ENCODE measurements at regions not wholly inside any gene's neighbourhood (a gene's known extent, or its start where the extent isn't known, plus 50 kb on each side); places are given as distances from the start of the nearest gene placed in this dataset.

DNA sequence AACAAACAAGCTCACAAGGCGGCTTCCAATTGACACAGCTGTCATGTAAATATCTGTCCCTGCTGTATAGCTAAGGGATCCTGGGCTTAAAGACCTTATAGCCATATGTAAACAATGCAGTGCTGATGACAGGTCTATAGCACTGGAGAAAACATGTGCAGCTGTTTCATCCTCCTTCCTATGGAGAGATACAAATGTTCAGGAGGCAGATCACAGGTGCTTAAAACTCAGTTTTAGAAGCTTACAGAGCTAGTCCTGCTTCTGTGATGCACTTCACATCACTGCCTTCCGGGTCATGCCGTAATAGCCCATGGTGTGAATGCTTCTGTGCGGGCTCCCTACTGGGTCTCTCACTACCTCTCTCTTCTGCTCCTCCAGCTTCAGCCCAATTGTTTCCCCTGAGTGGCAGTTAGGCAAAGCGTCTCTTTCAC lies 262.4 kb upstream of the CHST9 start:
- no peak for DNase-seq (ENCODE audit: low read depth)
- H3K4me3 ChIP-seq (ENCODE audit: low read depth, low read length) = no peak overlapping the region

DNA sequence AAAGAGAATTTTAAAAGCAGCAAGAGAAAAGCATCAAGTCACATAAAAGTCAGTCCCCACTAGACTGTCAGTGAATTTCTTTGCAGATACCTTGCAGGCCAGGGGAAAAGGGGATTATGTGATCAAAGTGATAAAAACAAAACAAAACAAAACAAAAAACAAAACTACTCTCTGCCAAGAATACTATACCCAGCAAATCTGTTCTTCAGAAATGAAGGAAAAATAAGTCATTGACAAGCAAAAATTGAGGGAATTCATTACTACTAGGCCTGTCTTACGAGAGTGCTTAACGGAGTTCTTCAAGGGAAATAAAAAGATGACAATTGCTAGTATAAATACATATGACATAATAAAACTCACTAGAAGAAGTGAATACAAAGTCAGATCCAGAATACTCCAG lies 245.5 kb upstream of the CHST9 start:
- DNase-seq (ENCODE audit: low read depth) = no peak
- H3K4me3 ChIP-seq (ENCODE audit: low read depth, low read length) = no peak overlapping the region

DNA sequence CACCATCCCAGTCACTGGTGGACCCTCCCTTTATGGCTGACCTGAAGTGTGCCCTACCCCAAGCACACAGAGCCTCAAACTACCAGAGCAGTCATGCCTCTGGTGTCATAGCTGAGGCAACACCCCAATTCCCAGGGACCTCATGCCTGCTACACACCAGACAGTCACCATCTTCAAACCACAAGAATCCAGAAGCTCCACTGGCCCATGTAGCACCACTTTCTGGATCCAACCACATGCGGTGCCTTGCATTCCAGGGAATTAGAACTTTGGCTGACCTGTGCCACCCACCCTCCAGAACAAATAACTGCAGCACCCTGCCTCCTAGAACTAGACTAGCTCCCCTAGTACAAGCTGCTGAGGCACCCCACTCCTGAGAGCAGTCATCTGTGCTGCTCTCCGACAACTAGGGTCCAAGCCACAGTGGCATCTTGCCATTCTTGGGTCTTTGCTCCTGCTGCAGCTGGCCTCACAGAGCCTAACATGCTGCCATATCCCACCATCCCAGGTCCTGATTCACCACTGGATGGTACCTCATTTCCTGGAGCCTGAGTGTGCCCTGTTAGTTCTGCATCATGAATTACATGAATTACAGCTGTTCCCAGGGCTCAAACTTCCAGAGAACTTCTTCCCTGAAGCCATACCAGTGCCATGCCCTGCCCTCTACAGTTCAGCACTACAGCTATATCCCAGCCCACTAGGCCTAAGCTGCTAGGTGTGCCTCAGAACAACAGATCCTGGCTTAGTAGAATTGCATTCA lies 243.8 kb upstream of the CHST9 start:
- no peak overlapping the region for H3K4me3 ChIP-seq (ENCODE audit: low read depth, low read length)
- no peak for DNase-seq (ENCODE audit: low read depth)

DNA sequence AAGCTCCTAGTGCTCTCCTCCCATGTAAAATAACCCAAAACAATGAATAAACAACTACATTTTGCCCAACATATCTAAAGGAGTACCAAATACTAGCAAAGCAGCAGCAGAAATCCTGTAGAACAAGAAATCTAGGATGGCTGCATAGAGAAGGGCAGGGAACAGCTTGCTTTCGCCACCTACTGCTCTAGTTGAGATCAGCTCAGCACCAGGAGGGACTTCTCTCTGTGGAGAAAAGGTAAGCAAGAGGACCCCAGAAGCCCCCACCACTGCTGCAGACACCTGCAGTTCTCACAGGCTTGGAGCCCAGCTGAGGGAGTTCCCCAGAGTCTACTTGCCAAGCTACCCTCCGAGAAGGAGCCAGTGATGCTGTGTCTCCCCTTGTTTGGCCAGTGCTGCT lies 243.0 kb upstream of the CHST9 start:
- H3K4me3 ChIP-seq (ENCODE audit: low read depth, low read length) = no peak overlapping the region
- no peak for DNase-seq (ENCODE audit: low read depth)

DNA sequence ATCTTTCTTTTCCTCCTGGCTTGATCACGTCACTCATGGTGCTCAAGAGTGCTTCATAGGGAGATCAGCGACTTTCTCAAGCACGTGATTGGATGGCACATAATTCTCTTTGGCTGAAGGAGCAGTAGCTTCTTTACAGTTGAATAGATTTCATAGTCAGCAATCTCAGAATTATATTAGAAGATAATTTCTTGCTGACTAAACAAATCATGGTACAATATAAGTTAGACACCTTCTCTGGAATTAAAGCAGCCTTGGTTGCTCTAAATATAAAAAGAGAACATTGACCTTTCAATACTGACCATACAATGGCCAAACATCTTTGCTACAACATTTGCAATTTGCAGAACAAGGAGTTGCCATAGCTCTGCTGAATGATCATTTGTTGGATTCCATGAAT lies 238.5 kb upstream of the CHST9 start:
- no peak for DNase-seq (ENCODE audit: low read depth)
- no peak overlapping the region for H3K4me3 ChIP-seq (ENCODE audit: low read depth, low read length)

DNA sequence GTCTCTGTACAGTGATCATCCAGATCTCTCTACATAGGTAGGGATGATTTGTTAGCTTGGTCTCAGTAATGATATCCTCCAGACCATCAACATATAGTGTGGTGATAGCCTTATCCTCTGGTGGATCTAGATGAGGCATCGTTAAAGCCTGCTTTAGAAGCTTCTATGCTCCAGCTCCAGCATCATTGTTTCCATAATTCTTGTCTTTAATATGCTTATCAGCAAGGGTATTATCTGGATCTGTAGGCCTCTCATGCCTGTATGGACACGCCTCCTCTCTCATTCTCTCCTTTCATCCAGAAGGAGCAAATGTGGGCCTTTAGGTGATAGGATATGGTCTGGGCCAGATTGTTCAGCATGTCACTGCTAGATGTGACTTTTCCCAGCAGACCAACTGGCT lies 234.5 kb upstream of the CHST9 start:
- DNase-seq (ENCODE audit: low read depth) = no peak
- no peak overlapping the region for H3K4me3 ChIP-seq (ENCODE audit: low read depth, low read length)

DNA sequence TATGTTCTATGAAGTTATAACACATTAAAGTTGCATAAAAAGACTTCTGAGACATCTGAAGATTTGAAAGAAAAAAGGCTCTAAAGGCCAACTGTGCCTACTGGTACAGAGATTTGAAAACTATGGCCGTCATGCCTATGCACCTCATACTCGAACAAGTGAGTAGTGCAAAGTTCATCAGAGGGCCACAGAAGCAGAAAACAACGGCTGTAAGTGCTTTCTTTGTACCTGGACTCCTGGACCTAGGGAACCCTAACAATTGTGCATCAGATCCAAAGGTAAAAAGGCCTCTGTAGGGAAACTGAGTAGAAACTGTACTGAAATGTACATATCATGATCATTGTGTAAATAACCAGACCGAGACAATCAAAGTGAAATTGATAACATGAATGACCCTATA lies 230.4 kb upstream of the CHST9 start:
- DNase-seq (ENCODE audit: low read depth) = no peak

DNA sequence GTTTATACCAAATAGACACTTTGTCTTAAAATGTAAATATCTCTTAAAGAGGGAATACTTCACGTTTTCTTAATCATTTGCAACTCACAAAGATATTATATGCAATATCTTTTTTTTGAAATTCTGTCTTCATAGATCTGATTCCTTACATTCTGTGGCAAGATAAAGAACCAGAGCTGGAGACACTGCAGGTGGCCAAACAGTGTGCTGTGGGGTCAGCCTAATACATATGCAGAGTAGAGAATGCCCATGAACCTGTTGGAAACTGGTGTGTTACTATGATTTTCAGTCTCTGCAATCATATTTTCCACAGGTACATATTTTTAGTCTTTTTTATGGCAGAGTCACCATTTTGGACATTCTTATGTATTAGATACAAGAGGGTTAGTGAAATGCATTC lies 229.6 kb upstream of the CHST9 start:
- H3K4me3 ChIP-seq (ENCODE audit: low read depth, low read length) = no peak overlapping the region
- no peak for DNase-seq (ENCODE audit: low read depth)

More for the DNA sequence above, 230.4 kb upstream of the CHST9 start:
- no peak overlapping the region for H3K4me3 ChIP-seq (ENCODE audit: low read depth, low read length)

DNA sequence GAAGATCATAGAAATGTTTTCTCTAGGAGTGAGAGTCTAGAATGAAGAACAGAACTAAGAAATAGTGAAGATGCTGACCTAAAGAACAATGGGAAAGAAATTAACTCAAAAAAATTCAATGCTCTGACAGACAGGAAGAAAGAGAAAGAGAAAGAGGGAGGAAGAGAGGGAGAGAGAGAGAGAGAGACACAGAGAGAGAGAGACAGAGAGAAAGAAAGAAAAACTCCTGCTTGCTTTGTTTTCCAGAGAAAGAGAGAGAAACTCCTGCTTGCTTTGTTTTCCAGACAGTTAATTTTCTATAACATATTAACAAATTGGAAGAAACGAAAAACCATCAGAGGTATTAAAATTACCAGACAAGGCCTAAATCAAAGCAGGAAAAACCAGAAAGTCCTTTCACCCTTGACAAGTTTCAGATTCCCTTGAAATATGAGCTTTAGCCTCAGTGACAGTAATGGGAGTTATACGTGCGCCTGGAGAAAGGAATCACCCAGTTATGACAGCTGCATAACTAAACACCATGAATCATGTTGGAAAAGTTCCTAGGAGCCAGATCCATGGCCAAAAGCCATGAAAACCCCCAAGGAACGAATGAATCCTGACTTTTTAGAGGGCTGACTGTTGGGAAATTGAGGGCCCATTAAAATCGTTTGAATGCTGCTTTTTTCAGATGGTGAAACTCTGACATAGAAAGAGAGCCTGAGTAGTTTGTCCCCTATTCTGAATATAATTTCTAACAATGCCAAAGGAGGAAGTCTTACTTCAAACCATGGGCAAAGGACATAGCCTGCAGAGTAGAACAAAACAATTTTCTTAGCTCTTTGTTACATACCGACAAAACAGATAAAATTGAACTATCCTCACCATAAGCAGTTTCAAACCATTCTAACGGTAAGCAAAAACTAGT lies 228.6 kb upstream of the CHST9 start:
- H3K4me3 ChIP-seq (ENCODE audit: low read depth, low read length) = no peak overlapping the region
- peak; percentile 90 for DNase-seq (ENCODE audit: low read depth)

DNA sequence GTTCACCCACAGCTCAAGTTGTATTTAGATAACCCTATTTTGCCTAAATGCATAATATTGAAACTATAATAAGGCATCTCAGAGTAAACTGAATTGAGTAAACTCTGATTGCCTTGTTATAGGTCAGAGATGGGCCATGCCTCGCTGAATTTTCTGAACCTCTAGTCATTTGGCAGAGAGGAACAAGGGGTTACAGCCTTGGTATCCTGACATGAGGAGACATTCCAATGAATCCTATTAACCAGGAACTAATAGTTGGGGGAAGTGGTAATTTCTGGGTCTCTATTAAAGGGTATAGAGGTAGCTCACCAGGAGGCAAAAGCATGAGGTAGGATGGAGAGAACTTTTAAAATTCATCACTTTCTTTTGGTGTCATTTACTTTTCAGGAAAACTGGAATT lies 227.4 kb upstream of the CHST9 start:
- H3K4me3 ChIP-seq (ENCODE audit: low read depth, low read length) = no peak overlapping the region
- DNase-seq (ENCODE audit: low read depth) = no peak

DNA sequence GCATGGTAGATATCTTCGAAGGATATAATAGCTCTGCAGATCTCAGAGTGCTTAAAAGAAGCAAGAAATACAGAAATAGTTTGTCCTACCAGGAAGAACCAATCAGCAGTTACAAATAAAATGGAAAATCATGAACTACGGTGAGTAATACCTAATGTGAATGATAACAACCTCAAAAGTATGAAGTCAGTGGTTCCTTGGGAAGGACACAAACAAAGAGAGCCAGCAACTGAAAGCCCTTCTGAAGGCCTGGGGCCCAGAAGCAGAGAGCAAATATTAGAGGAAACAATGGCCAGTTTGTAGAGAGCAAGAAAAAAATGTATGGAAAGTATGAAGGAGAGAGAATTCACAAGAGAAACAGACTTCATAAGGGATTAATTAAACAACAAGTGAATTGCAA lies 226.8 kb upstream of the CHST9 start:
- DNase-seq (ENCODE audit: low read depth) = no peak
- H3K4me3 ChIP-seq (ENCODE audit: low read depth, low read length) = no peak overlapping the region

DNA sequence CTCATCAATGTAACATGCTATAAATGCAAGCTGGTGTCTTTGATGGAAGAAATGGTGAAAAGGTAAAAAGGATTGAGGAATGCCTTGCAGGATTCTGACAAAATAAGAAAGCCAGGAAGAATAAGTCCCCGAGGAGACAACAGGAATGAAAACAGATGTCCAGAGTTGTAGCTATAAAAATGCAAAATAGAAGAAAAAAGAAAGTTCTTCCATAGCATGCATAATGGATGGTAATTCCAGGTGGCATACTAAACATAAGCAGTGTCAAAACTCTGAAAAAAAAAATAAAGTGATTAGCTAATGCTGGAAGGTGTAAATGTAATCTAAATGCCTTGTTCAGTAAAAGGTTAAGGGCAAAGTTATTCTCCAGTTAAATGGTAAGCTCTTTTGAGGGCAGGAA lies 225.9 kb upstream of the CHST9 start:
- H3K4me3 ChIP-seq (ENCODE audit: low read depth, low read length) = no peak overlapping the region
- DNase-seq (ENCODE audit: low read depth) = no peak

DNA sequence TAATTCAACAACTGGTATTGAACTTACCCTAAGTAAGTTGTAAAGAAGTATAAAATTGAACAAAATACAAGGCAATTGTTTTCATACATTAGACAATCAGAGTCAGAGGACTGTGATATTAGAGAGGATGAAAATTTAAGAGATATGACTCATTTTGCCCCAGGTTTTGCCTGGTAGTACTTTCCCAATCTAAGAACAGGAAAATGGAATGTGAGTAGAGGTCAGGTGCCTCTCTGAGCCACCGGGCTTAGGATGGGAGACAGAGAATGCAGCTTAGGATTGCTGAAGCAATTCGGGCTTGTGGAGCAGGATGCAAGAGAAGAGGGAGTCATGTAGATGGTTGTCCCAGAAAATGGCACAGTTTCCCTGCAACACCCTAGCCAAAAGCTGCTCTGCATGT lies 219.7 kb upstream of the CHST9 start:
- DNase-seq (ENCODE audit: low read depth) = no peak
- H3K4me3 ChIP-seq (ENCODE audit: low read depth, low read length) = no peak overlapping the region

DNA sequence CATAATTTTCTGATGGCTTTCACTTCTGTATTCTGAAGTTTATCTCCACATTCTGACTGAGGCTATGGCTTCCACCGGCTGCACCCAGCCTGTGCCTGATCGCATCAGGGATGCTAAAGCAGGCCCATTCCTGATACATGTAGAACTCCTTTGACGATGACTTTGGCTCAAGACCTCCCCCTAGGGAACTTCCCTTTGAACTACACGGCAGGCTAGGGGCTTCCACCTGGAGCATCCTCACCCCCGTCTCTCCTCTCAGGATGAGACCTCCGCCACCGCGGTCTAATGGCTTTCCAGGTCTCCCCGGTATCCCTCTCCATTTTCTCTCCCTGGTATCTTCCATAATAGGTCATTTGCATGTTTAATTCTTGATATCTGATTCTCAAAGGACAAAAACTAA lies 214.9 kb upstream of the CHST9 start:
- no peak for DNase-seq (ENCODE audit: low read depth)
- no peak overlapping the region for H3K4me3 ChIP-seq (ENCODE audit: low read depth, low read length)

DNA sequence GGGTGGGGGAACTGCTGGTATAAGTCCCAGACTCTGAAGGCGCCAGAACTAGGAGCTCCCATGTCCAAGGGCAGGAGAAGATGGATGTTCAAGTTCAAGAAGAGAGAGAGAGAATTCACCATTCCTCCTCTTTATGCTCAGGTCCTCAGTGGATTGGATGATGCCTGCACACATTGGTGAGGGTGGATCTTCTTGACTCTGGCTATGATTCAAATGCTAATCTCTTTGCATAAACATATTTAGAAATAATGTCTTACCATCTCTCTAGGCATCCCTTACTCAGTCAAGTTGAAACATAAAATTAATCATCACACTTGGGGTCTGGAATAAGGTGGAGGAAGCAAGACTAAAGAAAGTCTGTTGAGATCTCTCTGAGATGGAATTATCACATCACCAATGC lies 210.6 kb upstream of the CHST9 start:
- no peak overlapping the region for H3K4me3 ChIP-seq (ENCODE audit: low read depth, low read length)
- DNase-seq (ENCODE audit: low read depth) = no peak

DNA sequence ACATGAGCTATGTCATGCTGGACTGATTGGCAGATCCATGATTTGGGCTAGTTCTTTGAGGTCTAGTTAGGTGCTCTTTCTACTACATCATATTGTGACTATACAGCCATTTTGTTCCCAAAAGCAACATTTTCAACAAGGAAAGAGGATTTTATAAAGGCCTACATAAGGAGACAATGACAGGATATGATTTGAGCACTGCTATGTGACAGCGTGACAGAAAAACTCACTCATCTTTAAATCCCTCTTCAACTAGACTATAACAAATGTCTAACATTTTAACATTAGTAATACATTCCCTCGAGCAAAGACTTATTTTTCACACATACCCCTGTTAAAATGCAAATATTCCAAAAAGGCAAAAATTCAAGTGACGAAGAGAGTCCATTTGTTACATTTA lies 209.6 kb upstream of the CHST9 start:
- H3K4me3 ChIP-seq (ENCODE audit: low read depth, low read length) = no peak overlapping the region
- no peak for DNase-seq (ENCODE audit: low read depth)

DNA sequence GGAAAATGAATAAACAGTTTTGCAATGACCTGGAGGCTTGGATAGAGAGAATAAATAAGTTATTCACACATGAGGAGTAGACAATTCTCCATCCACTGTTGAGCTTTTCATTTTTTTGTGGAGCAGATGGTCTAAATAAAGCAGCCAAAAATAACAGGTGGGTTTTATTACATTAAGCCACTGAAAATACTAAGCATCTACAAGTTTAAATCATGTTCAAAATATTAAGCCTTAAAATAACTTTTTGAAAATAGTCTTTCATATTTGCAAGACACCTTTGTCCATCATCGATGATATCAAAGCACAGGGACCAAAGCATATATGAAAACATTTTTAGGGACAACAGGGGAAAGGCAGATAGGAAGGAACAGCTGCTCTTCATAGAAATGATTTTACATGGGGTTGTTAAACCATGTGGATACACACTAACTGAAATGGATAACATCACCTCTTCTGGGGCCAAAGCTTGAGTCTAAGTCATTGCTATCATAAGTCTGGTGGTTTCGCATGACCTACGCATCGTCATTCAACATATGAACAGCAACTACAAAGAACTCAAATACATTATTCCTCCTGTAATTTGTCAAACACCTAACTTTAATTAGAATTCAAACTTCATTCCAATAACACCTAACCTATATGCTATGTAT lies 197.6 kb upstream of the CHST9 start:
- no peak overlapping the region for H3K4me3 ChIP-seq (ENCODE audit: low read depth, low read length)
- DNase-seq (ENCODE audit: low read depth) = no peak

DNA sequence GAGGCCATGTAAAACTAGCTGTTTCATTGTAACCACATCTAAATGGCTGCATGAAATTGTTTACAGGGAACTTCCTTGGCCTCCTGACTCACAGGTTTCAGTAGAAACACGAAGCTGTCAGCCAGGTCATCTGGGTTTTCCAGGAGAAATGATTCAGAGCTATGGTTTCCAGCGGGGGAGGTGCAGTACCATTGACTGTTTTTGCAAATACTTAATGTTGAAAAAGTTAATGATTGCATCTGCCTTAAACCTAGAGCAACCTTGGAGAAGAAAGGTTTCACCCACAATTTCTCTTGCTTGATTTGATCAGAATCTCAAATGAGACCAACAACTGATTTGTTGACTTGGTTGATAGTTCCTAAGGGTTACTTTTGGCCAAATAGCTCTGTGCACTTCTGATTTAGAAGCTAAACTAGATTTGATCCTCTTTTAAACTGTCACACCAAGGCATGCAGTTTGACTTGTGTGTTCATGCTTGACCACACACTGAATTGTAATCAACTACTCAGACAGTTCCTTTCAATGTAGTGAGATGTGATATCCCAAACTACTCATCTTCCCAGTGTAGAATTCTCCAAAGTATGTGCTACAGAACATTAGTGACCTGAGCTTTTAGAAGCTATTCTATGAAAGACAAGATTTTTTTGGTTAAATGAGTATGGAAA lies 193.5 kb upstream of the CHST9 start:
- peak; percentile 27 for DNase-seq (ENCODE audit: low read depth)
- H3K4me3 ChIP-seq (ENCODE audit: low read depth, low read length) = no peak overlapping the region

DNA sequence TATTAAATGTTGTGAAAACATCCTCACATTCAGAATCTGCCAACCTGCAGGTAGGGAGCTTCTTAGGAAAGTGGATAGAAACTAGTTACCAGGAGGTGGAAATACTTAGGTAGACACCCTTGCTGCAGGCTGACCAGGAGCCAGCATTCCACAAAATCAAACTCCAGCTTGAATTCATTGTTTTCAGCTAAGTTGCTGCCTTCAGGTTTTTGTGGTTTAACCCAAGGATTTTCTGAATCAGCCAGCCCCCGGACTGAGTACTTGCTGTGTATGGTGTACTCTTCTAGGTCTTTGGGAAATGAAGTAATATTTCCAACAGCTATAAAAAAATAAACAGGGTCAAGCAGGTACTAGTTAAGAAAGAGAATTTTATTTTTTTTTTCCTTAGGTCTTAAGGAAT lies 192.1 kb upstream of the CHST9 start:
- no peak for DNase-seq (ENCODE audit: low read depth)
- no peak overlapping the region for H3K4me3 ChIP-seq (ENCODE audit: low read depth, low read length)

DNA sequence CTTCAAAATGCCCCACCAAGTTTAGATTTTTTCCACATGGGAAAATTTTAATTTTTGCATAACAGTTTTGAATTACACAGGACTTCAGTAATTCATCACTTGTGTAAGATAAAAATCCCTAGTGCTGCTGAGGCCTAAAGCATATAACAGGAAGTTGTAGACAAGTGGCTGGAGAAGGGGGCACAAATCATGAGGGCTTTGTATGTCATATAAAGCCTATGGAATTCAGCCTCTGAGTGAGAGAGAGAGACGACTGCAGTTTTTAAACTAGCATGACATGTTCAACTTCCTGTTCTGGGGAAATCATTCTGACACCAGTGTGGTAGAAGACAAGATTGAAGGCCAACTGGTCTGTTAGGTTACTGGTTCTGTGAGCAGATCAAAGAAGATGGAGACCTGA lies 187.3 kb upstream of the CHST9 start:
- no peak for DNase-seq (ENCODE audit: low read depth)
- H3K4me3 ChIP-seq (ENCODE audit: low read depth, low read length) = no peak overlapping the region
